ENCODE measurements at regions not wholly inside any gene's neighbourhood (a gene's known extent, or its start where the extent isn't known, plus 50 kb on each side); places are given as distances from the start of the nearest gene placed in this dataset.

GRCh38 chr1:172928412-172928811 is 122.3 kb downstream of the TNFSF18 start:
- Histone ChIP-seq H3K4me3 (ENCODE audit: low read depth, low read length, poor library complexity, severe bottlenecking) (no peak overlapping the region), H3K4me1 (ENCODE audit: insufficient read depth, low read length, poor library complexity, severe bottlenecking) (peaks cover 15% of the 10 kb centered on the region), H3K9me3 (ENCODE audit: low read depth, low read length, poor library complexity, severe bottlenecking) (no peaks in the 10 kb centered on the region), H3K36me3 (ENCODE audit: insufficient read depth, low read length, poor library complexity, severe bottlenecking) (no peaks in the 10 kb centered on the region), H3K27me3 (replicated peaks; ENCODE audit: insufficient read depth, low read depth, low read length, poor library complexity) (no peaks in the 10 kb centered on the region), H3K27ac (ENCODE audit: low read depth, low read length, poor library complexity, severe bottlenecking) (no peak overlapping the region)
- TF ChIP-seq, protein P1, sequence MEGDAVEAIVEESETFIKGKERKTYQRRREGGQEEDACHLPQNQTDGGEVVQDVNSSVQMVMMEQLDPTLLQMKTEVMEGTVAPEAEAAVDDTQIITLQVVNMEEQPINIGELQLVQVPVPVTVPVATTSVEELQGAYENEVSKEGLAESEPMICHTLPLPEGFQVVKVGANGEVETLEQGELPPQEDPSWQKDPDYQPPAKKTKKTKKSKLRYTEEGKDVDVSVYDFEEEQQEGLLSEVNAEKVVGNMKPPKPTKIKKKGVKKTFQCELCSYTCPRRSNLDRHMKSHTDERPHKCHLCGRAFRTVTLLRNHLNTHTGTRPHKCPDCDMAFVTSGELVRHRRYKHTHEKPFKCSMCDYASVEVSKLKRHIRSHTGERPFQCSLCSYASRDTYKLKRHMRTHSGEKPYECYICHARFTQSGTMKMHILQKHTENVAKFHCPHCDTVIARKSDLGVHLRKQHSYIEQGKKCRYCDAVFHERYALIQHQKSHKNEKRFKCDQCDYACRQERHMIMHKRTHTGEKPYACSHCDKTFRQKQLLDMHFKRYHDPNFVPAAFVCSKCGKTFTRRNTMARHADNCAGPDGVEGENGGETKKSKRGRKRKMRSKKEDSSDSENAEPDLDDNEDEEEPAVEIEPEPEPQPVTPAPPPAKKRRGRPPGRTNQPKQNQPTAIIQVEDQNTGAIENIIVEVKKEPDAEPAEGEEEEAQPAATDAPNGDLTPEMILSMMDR (conservative IDR thresholded peaks at IDR 0.05; ENCODE audit: low read depth, low read length): no peak
- no peak for TF ChIP-seq EZH2 (IDR thresholded peaks at IDR 0.05; ENCODE audit: borderline replicate concordance, low read depth, low read length, poor library complexity, severe bottlenecking)
- ChIA-PET POLR2A (ENCODE audit: low non-redundant PET) (no interaction called here), CTCF (no interaction called here)
- intact Hi-C loops (cut with micrococcal nuclease; ENCODE audit: unreplicated experiment): no loop called here
- no peak for DNase-seq (ENCODE audit: low spot score)
- no TSS peak for BruUV-seq (replicated peaks)

GRCh38 chr1:172929006-172929405 is 121.7 kb downstream of the TNFSF18 start:
- POLR2A ChIA-PET (ENCODE audit: low non-redundant PET): no interaction called here
- H3K4me3 ChIP-seq (ENCODE audit: low read depth, low read length, poor library complexity, severe bottlenecking): no peak overlapping the region
- H3K4me1 ChIP-seq (ENCODE audit: insufficient read depth, low read length, poor library complexity, severe bottlenecking): peaks cover 20% of the 10 kb centered on the region
- CTCF ChIA-PET: no interaction called here
- intact Hi-C loops (cut with micrococcal nuclease; ENCODE audit: unreplicated experiment): no loop called here
- no peaks in the 10 kb centered on the region for H3K36me3 ChIP-seq (ENCODE audit: insufficient read depth, low read length, poor library complexity, severe bottlenecking)
- TF ChIP-seq, protein P1 (conservative IDR thresholded peaks at IDR 0.05; ENCODE audit: low read depth, low read length): no peak
- no peak for TF ChIP-seq EZH2 (IDR thresholded peaks at IDR 0.05; ENCODE audit: borderline replicate concordance, low read depth, low read length, poor library complexity, severe bottlenecking)
- no peaks in the 10 kb centered on the region for H3K27me3 ChIP-seq (replicated peaks; ENCODE audit: insufficient read depth, low read depth, low read length, poor library complexity)
- no peak for DNase-seq (ENCODE audit: low spot score)
- H3K9me3 ChIP-seq (ENCODE audit: low read depth, low read length, poor library complexity, severe bottlenecking): no peaks in the 10 kb centered on the region
- H3K27ac ChIP-seq (ENCODE audit: low read depth, low read length, poor library complexity, severe bottlenecking): no peak overlapping the region
- no TSS peak for BruUV-seq (replicated peaks)

DNA sequence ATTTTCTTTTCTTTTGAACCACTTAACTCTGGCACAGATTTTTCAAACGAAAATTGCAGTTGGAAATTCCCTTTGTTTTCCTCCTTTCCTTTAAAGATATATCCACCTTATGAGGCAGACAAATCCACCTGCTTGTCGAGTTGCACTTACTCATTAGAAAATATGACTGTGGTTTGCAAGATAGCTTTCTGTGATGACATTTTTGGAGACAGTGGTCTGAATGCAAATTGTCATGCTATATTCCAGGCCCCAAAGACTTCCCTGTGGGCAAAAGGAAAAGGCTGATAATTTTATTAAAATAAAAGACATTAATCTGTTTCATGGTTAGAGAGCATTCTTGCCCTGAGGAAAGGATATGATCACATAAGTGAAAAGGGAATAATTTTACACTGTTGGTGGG is 120.6 kb downstream of the TNFSF18 start:
- Histone ChIP-seq H3K27me3 (replicated peaks; ENCODE audit: insufficient read depth, low read depth, low read length, poor library complexity) (no peaks in the 10 kb centered on the region), H3K27ac (ENCODE audit: low read depth, low read length, poor library complexity, severe bottlenecking) (no peak overlapping the region), H3K4me1 (ENCODE audit: insufficient read depth, low read length, poor library complexity, severe bottlenecking) (peaks cover 31% of the 10 kb centered on the region), H3K4me3 (ENCODE audit: low read depth, low read length, poor library complexity, severe bottlenecking) (no peak overlapping the region), H3K36me3 (ENCODE audit: insufficient read depth, low read length, poor library complexity, severe bottlenecking) (no peaks in the 10 kb centered on the region), H3K9me3 (ENCODE audit: low read depth, low read length, poor library complexity, severe bottlenecking) (no peaks in the 10 kb centered on the region)
- POLR2A ChIA-PET (ENCODE audit: low non-redundant PET): no interaction called here
- no TSS peak for BruUV-seq (replicated peaks)
- CTCF ChIA-PET: no interaction called here
- intact Hi-C loops (cut with micrococcal nuclease; ENCODE audit: unreplicated experiment): no loop called here
- no peak for TF ChIP-seq EZH2 (IDR thresholded peaks at IDR 0.05; ENCODE audit: borderline replicate concordance, low read depth, low read length, poor library complexity, severe bottlenecking)
- TF ChIP-seq, protein P1 (conservative IDR thresholded peaks at IDR 0.05; ENCODE audit: low read depth, low read length): no peak
- no peak for DNase-seq (ENCODE audit: low spot score)
